ENCODE measurements at regions not wholly inside any gene's neighbourhood (a gene's known extent, or its start where the extent isn't known, plus 50 kb on each side); places are given as distances from the start of the nearest gene placed in this dataset.

DNA sequence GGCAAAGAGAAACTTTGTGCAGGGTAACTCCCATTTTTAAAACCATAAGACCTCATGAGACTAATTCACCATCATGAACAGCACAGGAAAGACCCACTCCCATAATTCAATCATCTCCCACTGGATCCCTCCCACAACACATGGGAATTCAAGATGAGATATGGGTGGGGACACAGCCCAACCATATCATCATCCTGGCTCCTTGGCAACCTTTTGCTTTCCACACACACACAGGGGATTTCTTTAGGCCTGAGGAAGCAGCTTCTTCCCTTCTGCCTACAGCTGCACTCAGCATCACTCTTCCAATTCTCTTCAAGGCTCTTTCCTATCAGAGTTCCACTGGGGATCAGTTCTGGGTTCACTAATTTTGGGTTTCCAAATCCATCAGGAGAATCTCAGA, 199.0 kb upstream of the CTBP2 start:
- Histone ChIP-seq H3K27ac (no peak overlapping the region), H3K4me3 (no peak overlapping the region), H3K36me3 (no peaks in the 10 kb centered on the region), H3K9me3 (no peaks in the 10 kb centered on the region), H3K4me1 (no peaks in the 10 kb centered on the region), H3K27me3 (no peaks in the 10 kb centered on the region)
- no peak for TF ChIP-seq POLR2A (IDR thresholded peaks at IDR 0.05)
- TF ChIP-seq, protein P1, sequence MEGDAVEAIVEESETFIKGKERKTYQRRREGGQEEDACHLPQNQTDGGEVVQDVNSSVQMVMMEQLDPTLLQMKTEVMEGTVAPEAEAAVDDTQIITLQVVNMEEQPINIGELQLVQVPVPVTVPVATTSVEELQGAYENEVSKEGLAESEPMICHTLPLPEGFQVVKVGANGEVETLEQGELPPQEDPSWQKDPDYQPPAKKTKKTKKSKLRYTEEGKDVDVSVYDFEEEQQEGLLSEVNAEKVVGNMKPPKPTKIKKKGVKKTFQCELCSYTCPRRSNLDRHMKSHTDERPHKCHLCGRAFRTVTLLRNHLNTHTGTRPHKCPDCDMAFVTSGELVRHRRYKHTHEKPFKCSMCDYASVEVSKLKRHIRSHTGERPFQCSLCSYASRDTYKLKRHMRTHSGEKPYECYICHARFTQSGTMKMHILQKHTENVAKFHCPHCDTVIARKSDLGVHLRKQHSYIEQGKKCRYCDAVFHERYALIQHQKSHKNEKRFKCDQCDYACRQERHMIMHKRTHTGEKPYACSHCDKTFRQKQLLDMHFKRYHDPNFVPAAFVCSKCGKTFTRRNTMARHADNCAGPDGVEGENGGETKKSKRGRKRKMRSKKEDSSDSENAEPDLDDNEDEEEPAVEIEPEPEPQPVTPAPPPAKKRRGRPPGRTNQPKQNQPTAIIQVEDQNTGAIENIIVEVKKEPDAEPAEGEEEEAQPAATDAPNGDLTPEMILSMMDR (IDR thresholded peaks at IDR 0.05), result no peak
- intact Hi-C loops (cut with DNase I), result no loop called here
- no peak for DNase-seq

DNA sequence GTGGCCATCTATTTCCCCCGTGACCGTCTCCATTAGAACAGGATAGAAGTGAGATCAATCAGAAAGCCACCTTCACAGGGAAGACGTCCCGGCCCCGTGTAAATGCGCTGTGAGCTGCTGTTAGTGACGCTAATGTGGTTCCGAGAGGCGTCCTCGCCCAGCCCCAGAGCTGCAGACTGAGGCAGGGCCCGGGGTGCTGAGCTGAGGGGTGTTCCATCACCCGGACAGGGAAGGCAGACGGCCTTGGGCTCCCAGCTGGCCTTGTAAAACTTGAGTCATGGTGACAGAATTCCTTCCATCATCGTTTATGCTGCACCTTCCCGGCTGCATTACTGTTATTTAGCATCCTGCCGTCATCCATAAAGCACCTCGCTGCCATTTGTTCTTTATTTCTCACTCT, 195.3 kb upstream of the CTBP2 start:
- no peak overlapping the region for H3K4me3 ChIP-seq
- no peak overlapping the region for H3K27ac ChIP-seq
- WGBS, 2 donors, result 64 to 66% methylated on average over 5 to 14 of the region's 17 CpGs
- intact Hi-C loops (cut with DNase I), result no loop called here
- no peak for DNase-seq
- TF ChIP-seq, protein P1 (IDR thresholded peaks at IDR 0.05), result no peak
- TF ChIP-seq POLR2A (IDR thresholded peaks at IDR 0.05), result no peak
- no peaks in the 10 kb centered on the region for H3K9me3 ChIP-seq
- H3K27me3 ChIP-seq, result no peaks in the 10 kb centered on the region
- H3K36me3 ChIP-seq, result no peaks in the 10 kb centered on the region
- no peaks in the 10 kb centered on the region for H3K4me1 ChIP-seq

DNA sequence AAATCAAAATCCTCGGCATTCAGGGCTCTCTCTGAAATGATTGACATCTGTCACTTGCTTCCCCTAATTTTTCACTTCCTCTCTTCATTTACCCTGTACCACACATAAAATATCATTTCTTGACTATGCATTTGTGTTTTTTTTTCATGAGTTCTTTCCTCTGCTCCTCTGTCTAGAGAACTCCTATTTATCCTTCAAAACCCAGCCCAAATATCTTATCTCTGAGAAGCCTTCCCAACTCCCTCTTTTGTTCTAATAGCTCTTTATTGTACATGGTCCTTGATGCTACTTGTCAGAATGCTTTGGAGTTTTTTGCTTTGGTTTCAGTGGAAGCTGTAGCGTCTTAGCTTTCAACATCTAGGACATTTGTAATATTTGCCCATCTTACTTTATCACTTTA, 190.2 kb upstream of the CTBP2 start:
- Histone ChIP-seq H3K4me1 (no peaks in the 10 kb centered on the region), H3K9me3 (no peaks in the 10 kb centered on the region), H3K27me3 (no peaks in the 10 kb centered on the region), H3K4me3 (no peak overlapping the region), H3K27ac (no peak overlapping the region), H3K36me3 (no peaks in the 10 kb centered on the region)
- TF ChIP-seq POLR2A (IDR thresholded peaks at IDR 0.05), result no peak
- TF ChIP-seq, protein P1 (IDR thresholded peaks at IDR 0.05), result no peak
- WGBS, 2 donors, result 84 to 91% methylated on average over 2 of the region's 2 CpGs
- intact Hi-C loops (cut with DNase I), result no loop called here
- DNase-seq, result no peak

DNA sequence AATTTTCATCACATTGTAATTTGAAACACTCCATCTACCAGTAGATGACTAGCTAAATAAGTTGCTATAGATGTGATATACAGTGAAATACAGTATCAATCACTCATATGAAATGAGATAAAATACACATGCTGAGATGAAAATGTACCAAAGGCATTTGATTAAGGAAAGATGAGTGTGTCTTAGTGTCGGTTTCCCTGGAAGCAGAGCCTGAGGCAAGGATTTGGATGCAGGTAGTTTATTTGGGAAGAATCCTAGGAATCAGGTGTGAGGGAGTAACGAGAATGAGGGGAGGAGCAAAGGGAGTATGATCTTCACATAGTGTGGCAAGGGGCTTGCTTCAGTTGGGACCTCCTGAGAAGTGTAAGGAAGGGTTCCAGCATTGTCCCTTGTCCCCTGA, 188.2 kb upstream of the CTBP2 start:
- intact Hi-C loops (cut with DNase I), result loop anchor here (10.0 kb wide), 1 partner anchor 304 kb away; no protein-coding TSS in a partner anchor
- Histone ChIP-seq H3K4me3 (no peak overlapping the region), H3K36me3 (no peaks in the 10 kb centered on the region), H3K27ac (no peak overlapping the region), H3K27me3 (peaks cover 0 to 4% (median 0%) of the 10 kb centered on the region in 4 donors), H3K9me3 (no peaks in the 10 kb centered on the region), H3K4me1 (no peaks in the 10 kb centered on the region)
- no peak for DNase-seq
- TF ChIP-seq POLR2A (IDR thresholded peaks at IDR 0.05), result no peak
- TF ChIP-seq, protein P1 (IDR thresholded peaks at IDR 0.05), result no peak
- 47 to 85% methylated on average over 2 of the region's 2 CpGs for WGBS, 2 donors

DNA sequence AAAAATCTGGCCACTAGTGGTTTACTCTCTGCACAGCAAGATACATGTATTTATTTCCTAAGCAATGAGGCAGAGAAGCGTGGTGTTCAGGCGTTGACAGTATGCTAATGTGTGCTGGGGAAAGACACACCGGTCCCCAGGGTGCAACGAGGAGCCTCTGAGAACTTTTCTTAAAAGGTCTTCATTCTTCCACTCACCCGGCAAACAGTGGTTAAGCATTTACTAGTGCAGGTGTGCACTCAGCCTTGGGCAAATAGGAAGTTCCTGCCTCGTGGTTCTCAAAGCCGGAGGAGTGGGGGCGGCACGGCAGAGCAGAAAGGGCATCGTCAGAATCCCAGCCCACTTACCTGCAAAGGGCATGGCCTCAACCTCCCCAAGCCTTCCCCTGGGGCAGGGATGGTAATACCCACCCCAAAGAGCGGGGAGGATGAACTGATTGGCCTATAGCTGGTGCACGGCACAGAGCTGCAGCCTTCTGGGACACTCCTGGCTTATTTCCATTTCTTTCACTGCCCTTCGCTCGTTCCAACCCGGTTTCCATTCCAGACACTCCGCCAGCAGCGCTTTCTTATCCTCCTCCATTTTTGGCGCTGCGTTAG, 184.3 kb upstream of the CTBP2 start:
- TF ChIP-seq, protein P1 (IDR thresholded peaks at IDR 0.05), result no peak
- no peak for TF ChIP-seq POLR2A (IDR thresholded peaks at IDR 0.05)
- Histone ChIP-seq H3K27me3 (peaks cover 0 to 4% (median 0%) of the 10 kb centered on the region in 4 donors), H3K4me1 (no peaks in the 10 kb centered on the region), H3K36me3 (no peaks in the 10 kb centered on the region), H3K4me3 (no peak overlapping the region), H3K9me3 (no peaks in the 10 kb centered on the region), H3K27ac (no peak overlapping the region)
- intact Hi-C loops (cut with DNase I), result loop anchor here (10.0 kb wide), 1 partner anchor 300 kb away; no protein-coding TSS in a partner anchor
- DNase-seq, result no peak
- 53 to 61% methylated on average over 13 to 14 of the region's 19 CpGs for WGBS, 2 donors

Data from esophagus squamous epithelium (tissue), 5 donors.